OCI-LY3 (cell line): ENCODE measurements at regions not wholly inside any gene's neighbourhood (a gene's known extent, or its start where the extent isn't known, plus 50 kb on each side); places are given as distances from the start of the nearest gene placed in this dataset.

Experiments
- H2AFZ ChIP-seq: fragments of 200-600, 300-600 bp; shearing (Covaris generic); 2 replicates; pipeline ENCODE4 v1.6.0; 2014; ENCODE audit warnings: antibody characterized with exemption, low read depth, low read length
- H3K27ac ChIP-seq: fragments of 200-600, 300-600 bp; sonication (generic); 2 replicates; pipeline ENCODE4 v1.5.1; 2014; ENCODE audit warnings: mild to moderate bottlenecking, low read length, moderate library complexity, mixed read lengths
- H3K27me3 ChIP-seq: fragments of 200-600, 300-600 bp; sonication (generic); 2 replicates; pipeline ENCODE4 v1.6.1; 2014; ENCODE audit warnings: low read depth, low read length, mixed read lengths
- H3K36me3 ChIP-seq: fragments of 200-600, 300-600 bp; sonication (generic); replicated peaks from 2 replicates; pipeline ENCODE3; 2014; ENCODE audit warnings: low read depth, low read length, mixed read lengths
- H3K4me1 ChIP-seq: fragments of 300-600, 200-600 bp; sonication (generic); 2 replicates; pipeline ENCODE4 v1.6.1; 2014; ENCODE audit warnings: low read length, mixed read lengths
- H3K4me2 ChIP-seq: fragments of 200-600, 300-600 bp; sonication (generic); 2 replicates; pipeline ENCODE4 v1.6.1; 2014; ENCODE audit warnings: low read length, mixed read lengths
- H3K4me3 ChIP-seq: fragments of 300-600, 200-600 bp; sonication (generic); 2 replicates; pipeline ENCODE4 v1.5.1; 2014; ENCODE audit warnings: antibody characterized with exemption, mild to moderate bottlenecking, low read length, moderate library complexity
- H3K79me2 ChIP-seq: fragments of 300-600, 200-600 bp; shearing (Covaris generic); 2 replicates; pipeline ENCODE4 v1.6.1; 2014; ENCODE audit warnings: mild to moderate bottlenecking, low read length, mixed read lengths
- H3K9ac ChIP-seq: fragments of 300-600, 200-600 bp; shearing (Covaris generic); 2 replicates; pipeline ENCODE4 v1.6.0; 2014; ENCODE audit warnings: mild to moderate bottlenecking, low read length, moderate library complexity
- H3K9me3 ChIP-seq: fragments of 200-600, 300-600 bp; shearing (Covaris generic); 2 replicates; pipeline ENCODE4 v1.6.1; 2014; ENCODE audit warnings: low read length, mixed read lengths; ENCODE audit not compliant: insufficient read depth
- H4K20me1 ChIP-seq: fragments of 200-600, 300-600 bp; sonication (generic); 2 replicates; pipeline ENCODE4 v1.6.1; 2016; ENCODE audit warnings: low read length, mixed read lengths; ENCODE audit not compliant: insufficient read depth
- CTCF ChIP-seq: fragments of 200-600, 300-600 bp; sonication (generic); IDR thresholded peaks from 2 replicates; pipeline ENCODE4 v1.5.1; 2014; ENCODE audit warnings: antibody characterized with exemption, low read length, low read depth
- EZH2phosphoT487 ChIP-seq: fragments of 200-600 bp; shearing (Covaris generic); IDR thresholded peaks from 2 replicates; pipeline ENCODE4 v1.6.1; 2018; ENCODE audit warnings: antibody characterized with exemption, mixed run types, low read depth

- Histone ChIP-seq H3K4me2 (no peak overlapping the region), H2AFZ (no peak overlapping the region), H3K36me3 (no peaks in the 10 kb centered on the region), H3K27me3 (peaks cover 18% of the 10 kb centered on the region), H4K20me1 (no peaks in the 10 kb centered on the region), H3K9ac (no peak overlapping the region), H3K9me3 (no peaks in the 10 kb centered on the region), H3K4me1 (no peaks in the 10 kb centered on the region), H3K79me2 (no peaks in the 10 kb centered on the region), H3K27ac (no peak overlapping the region), H3K4me3 (no peak overlapping the region)
- TF ChIP-seq CTCF (no peak), EZH2phosphoT487 (no peak)
These were observed 136.0 kb downstream of the TLR5 start for GRCh38 chr1:223006917-223007648.

GRCh38 chr1:223007935-223008334 is 135.1 kb downstream of the TLR5 start:
- no peaks in the 10 kb centered on the region for H3K4me1 ChIP-seq
- peaks cover 22% of the 10 kb centered on the region for H3K27me3 ChIP-seq
- H2AFZ ChIP-seq: no peak overlapping the region
- H3K27ac ChIP-seq: no peak overlapping the region
- no peak for TF ChIP-seq EZH2phosphoT487
- no peak for TF ChIP-seq CTCF
- no peaks in the 10 kb centered on the region for H4K20me1 ChIP-seq
- no peaks in the 10 kb centered on the region for H3K9me3 ChIP-seq
- H3K36me3 ChIP-seq: no peaks in the 10 kb centered on the region
- no peak overlapping the region for H3K9ac ChIP-seq
- H3K4me2 ChIP-seq: no peak overlapping the region
- H3K79me2 ChIP-seq: no peaks in the 10 kb centered on the region
- H3K4me3 ChIP-seq: no peak overlapping the region

GRCh38 chr1:223008808-223009207 is 134.2 kb downstream of the TLR5 start:
- H3K4me3 ChIP-seq: no peak overlapping the region
- H3K9me3 ChIP-seq: no peaks in the 10 kb centered on the region
- TF ChIP-seq EZH2phosphoT487 (no peak), CTCF (no peak)
- no peaks in the 10 kb centered on the region for H3K36me3 ChIP-seq
- no peak overlapping the region for H3K4me2 ChIP-seq
- no peak overlapping the region for H3K27ac ChIP-seq
- no peaks in the 10 kb centered on the region for H4K20me1 ChIP-seq
- H3K27me3 ChIP-seq: peaks cover 29% of the 10 kb centered on the region
- no peaks in the 10 kb centered on the region for H3K79me2 ChIP-seq
- no peak overlapping the region for H3K9ac ChIP-seq
- H2AFZ ChIP-seq: no peak overlapping the region
- H3K4me1 ChIP-seq: no peaks in the 10 kb centered on the region

- TF ChIP-seq CTCF (no peak), EZH2phosphoT487 (no peak)
- no peak overlapping the region for H3K27ac ChIP-seq
- H3K9me3 ChIP-seq: no peaks in the 10 kb centered on the region
- no peaks in the 10 kb centered on the region for H3K79me2 ChIP-seq
- H3K36me3 ChIP-seq: no peaks in the 10 kb centered on the region
- H3K4me1 ChIP-seq: no peaks in the 10 kb centered on the region
- H3K9ac ChIP-seq: no peak overlapping the region
- no peak overlapping the region for H3K4me3 ChIP-seq
- peaks cover 34% of the 10 kb centered on the region for H3K27me3 ChIP-seq
- no peak overlapping the region for H3K4me2 ChIP-seq
- H4K20me1 ChIP-seq: no peaks in the 10 kb centered on the region
- H2AFZ ChIP-seq: no peak overlapping the region
These were observed 133.6 kb downstream of the TLR5 start for GRCh38 chr1:223009406-223009805.
